GM19043 (cell line): ENCODE measurements at regions not wholly inside any gene's neighbourhood (a gene's known extent, or its start where the extent isn't known, plus 50 kb on each side); places are given as distances from the start of the nearest gene placed in this dataset.
"Not testable (repeated sequence)": the region's sequence is repeated elsewhere in the genome, so short reads cannot be mapped to it uniquely, and the experiment has no call there.

Experiments
- ATAC-seq: cut with Tn5 transposase; IDR thresholded peaks from one replicate; pipeline ENCODE4 v1.9.1; 2021; ENCODE audit warnings: low read depth; ENCODE audit not compliant: unreplicated experiment

DNA sequence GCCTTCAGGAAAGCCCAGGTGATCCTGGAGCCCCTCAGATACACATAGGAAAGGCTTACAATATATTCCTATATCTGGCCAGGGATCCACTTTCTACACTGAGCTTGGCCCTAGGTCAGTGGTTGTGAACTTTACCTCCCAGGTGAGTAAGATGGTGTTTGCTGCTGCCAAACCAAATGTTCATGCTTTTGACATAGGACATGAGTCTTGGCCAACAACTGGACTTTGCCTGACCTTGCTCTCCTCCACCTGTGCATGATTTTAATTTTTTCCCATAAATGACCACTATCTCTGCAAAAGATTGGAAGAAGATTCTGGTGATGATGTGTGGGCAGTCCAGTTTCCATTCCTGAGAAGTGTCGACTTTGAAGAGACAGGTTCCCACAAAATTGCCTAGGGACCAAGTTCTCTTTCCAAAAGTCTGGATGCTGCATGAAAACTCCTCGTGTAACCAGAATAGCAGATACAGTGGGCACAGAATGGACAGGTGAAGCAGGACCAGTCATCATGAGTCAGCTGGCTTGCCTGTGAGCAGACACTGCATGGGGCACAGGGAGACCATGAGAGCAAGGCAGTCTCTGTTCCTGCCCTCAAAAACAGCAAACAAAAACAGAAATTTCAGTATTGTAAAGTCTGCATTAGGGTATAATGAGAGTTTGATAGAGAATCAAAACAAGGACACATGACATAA, 226.4 kb upstream of the MON1B start:
- ATAC-seq = no peak

DNA sequence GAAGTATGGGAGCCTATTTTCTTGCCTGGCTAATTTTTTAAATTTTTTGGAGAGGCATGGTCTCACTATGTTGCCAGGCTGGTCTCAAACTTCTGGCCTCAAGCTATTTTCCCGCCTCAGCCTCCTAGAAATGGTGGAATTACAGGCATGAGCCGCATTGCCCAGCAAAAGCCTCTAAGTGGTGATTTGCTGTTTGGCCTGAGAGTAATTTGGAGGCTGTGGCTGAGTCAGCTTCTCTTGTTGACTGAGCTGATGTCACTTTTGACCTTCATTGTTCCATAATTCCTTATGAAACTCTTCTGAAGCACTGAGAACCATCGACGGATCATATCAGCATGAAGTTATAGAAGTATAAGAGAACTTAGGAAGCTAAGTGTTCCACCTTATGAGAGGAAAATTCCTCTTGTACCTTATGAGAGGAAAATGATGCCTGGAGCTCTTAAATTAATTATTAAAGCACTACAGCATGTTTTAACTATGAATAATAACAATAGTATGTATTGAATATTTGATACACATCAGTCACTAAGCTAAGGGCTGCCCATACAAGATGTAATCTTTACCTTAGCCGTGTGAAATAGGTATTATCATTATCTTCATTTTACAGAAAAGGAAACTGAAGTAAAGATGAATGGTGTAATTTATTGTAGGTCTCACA, 220.8 kb upstream of the MON1B start:
- no peak for ATAC-seq

- no peak for ATAC-seq
These were observed 220.3 kb upstream of the MON1B start for GRCh38 chr16:76970745-76971099.

GRCh38 chr16:76976101-76976500, 214.9 kb upstream of the MON1B start:
- peak; percentile 97 for ATAC-seq

DNA sequence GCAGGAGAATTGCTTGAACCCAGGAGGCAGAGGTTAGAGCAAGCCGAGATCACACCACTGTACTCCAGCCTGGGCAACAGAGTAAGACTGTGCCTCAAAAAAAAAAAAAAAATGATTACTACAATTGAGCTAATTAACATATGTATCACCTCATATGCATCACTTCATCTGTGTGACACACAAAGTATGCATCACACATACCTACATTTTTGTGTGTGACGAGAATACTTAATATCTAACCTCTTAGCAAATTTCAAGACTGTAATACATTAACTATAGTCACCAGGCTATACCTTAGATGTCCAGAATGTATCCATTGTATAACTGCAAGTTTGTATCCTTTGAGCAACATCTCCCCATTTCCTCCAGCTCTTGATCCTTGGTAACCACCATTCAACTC, 214.2 kb upstream of the MON1B start:
- ATAC-seq = no peak

GRCh38 chr16:76984196-76984595, 206.8 kb upstream of the MON1B start:
- ATAC-seq = no peak

- no peak for ATAC-seq
These were observed 205.5 kb upstream of the MON1B start for GRCh38 chr16:76985392-76986045.

GRCh38 chr16:76988526-76988925, 202.5 kb upstream of the MON1B start:
- ATAC-seq = no peak

DNA sequence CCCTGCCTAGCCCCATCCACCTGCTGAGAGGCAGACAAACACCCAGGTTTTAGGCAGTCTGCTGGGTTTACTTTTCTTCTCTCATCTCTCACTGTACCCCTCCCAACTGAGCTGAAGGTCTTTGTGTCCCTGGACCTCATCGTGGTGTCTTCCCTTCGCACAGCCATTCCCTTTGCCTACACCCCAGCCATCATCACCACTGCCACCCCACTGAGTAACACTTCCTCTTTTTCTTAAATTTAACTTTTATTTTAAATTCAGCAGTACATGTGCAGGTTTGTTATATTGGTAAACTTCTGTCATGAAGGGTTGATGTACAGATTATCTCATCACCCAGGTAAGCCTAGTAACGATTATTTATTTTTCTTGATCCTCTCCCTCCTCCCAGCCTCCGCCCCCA, 188.3 kb upstream of the MON1B start:
- ATAC-seq = no peak

- ATAC-seq = no peak
These were observed 181.5 kb upstream of the MON1B start for GRCh38 chr16:77009453-77009852.

DNA sequence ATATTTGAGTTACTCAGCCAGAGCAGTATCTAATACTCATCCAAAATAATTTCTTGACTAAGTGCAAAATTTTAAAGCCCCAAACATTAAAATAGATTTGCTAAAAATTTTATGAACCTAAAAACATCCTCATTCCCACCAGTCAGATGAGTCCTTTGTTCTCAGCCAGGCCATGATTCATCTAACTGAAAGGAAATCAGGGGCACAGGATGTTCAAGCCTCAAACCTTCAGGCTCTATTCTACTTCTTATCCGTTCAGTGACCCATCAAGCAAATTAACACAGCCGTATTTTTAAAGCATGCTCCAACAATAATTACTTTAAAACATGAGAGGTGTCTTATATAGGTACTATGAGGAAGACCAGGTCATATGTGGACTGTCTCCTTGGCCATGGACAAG, 176.5 kb upstream of the MON1B start:
- no peak for ATAC-seq

GRCh38 chr16:77030600-77030999, 160.4 kb upstream of the MON1B start:
- no peak for ATAC-seq

- ATAC-seq = no peak
These were observed 157.5 kb upstream of the MON1B start for GRCh38 chr16:77033516-77033915.

DNA sequence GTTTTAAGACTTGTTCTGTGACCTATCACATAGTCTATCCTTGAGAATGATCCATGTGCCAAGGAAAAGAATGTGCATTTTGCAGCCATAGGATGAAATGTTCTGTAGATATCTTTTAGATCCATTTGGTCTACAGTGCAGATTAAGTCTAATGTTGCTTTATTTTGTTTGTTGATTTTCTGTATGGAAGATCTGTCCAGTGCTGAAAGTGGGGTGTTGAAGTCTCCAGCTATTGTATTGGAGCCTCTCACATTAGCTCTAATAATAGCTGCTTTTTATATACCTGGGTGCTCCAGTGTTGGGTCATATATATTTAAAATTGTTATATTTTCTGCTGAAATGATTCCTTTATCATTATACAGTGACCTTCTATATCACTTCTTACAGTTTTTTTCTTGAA, 155.6 kb upstream of the MON1B start:
- no peak for ATAC-seq

GRCh38 chr16:77037696-77038347, 153.2 kb upstream of the MON1B start:
- ATAC-seq = no peak

DNA sequence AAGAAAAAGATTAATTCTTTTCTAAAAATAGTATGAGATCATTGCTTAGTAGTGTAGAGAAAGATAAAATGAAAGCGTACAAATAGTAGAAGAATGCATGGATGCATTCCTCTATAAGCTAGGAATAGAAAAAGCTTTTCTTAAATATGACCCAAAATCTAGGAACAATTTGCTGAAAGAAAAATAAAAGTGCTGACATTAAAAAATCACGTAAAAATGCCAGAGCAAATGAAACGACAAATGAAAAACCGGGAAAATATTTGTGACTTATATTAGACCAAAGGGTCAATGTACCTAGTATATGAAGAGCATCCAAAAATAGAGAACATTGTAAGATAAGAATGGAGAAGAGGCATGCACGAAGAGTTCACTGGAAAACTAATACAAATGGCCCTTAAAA, 149.5 kb upstream of the MON1B start:
- ATAC-seq = no peak

DNA sequence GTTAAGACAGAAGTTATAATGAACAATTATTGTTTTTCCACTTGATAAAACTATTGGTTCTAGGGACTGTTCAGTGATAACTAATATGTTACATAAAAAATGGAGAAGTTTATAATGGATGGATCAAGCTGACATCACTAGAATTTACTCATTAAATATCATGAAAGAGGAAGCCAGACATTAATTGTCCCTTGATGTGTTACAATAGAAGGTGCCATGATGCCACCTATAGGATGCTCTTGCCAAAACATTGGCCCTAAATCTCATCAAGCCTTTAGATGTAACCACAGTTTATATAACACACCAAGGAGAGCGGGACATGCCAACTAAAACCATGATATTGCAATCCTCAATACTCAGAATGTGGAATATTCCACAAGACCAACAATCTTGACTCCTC, 147.9 kb upstream of the MON1B start:
- no peak for ATAC-seq

DNA sequence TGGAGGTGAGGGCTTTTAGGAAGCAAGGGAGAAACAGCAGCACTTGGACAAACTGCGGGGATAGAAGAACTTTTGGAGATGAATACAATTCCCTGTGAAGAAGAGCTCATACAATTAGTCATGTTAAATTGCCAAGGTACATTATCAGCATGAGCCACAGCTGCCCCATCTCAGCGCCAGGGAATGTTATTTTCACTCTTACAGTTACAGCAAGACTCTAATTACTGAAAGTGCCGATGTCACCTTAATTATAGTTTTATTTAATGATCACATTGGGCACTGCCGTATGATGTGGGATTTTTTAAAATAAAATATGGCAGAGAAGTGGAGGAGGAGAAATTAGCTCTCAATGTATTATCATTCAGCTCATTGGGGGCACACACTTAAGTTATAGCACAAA, 144.8 kb upstream of the MON1B start:
- ATAC-seq = no peak

GRCh38 chr16:77048085-77048484, 142.9 kb upstream of the MON1B start:
- no peak for ATAC-seq

GRCh38 chr16:77049577-77049976, 141.4 kb upstream of the MON1B start:
- ATAC-seq = no peak

DNA sequence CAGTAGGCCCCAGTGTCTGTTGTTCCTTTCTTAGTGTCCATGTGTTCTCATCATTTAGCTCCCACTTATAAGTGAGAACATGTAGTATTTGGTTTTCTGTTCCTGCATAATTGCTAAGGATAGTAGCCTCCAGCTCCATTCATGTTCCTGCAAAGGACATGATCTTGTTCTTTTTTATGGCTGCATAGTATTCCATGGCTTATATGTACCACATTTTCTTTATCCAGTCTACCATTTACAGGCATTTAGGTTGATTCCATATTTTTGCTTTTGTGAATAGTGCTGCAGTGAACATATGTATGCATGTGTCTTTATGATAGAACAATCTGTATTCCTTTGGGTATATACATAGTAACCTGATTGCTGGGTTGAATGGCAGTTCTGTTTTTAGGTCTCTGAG, 134.4 kb upstream of the MON1B start:
- ATAC-seq = not testable (repeated sequence)
